ENCODE measurements at regions not wholly inside any gene's neighbourhood (a gene's known extent, or its start where the extent isn't known, plus 50 kb on each side); places are given as distances from the start of the nearest gene placed in this dataset.

- no peak for TF ChIP-seq CTCF (IDR thresholded peaks at IDR 0.05; ENCODE audit: low read depth, low read length)
- no peaks in the 10 kb centered on the region for H3K27me3 ChIP-seq (ENCODE audit: control insufficient read depth, insufficient read depth, low read length)
- no peak for DNase-seq (ENCODE audit: low read depth, low spot score)
- H3K27ac ChIP-seq (ENCODE audit: low read depth, low read length) = no peak overlapping the region
- CTCF ChIA-PET = no interaction called here
- no peak overlapping the region for H3K4me3 ChIP-seq (ENCODE audit: low read depth, low read length)
- POLR2A ChIA-PET = no interaction called here
- H3K9me3 ChIP-seq (ENCODE audit: control insufficient read depth, insufficient read depth, low read length) = no peaks in the 10 kb centered on the region; the same call in 1 of the 2 replicates
Observed at GRCh38 chr15:69860321-69860720, 237.4 kb downstream of the TLE3 start.

- H3K27ac ChIP-seq (ENCODE audit: low read depth, low read length) = no peak overlapping the region
- no peak for DNase-seq (ENCODE audit: low read depth, low spot score)
- no peak for TF ChIP-seq CTCF (IDR thresholded peaks at IDR 0.05; ENCODE audit: low read depth, low read length)
- H3K4me3 ChIP-seq (ENCODE audit: low read depth, low read length) = no peak overlapping the region
- H3K27me3 ChIP-seq (ENCODE audit: control insufficient read depth, insufficient read depth, low read length) = no peaks in the 10 kb centered on the region
- no peaks in the 10 kb centered on the region; the same call in 1 of the 2 replicates for H3K9me3 ChIP-seq (ENCODE audit: control insufficient read depth, insufficient read depth, low read length)
- CTCF ChIA-PET = no interaction called here
- POLR2A ChIA-PET = no interaction called here
Observed at GRCh38 chr15:69860921-69861320, 236.8 kb downstream of the TLE3 start.

GRCh38 chr15:69861331-69862171 lies 236.2 kb downstream of the TLE3 start:
- no peak overlapping the region for H3K27ac ChIP-seq (ENCODE audit: low read depth, low read length)
- H3K4me3 ChIP-seq (ENCODE audit: low read depth, low read length) = no peak overlapping the region
- H3K27me3 ChIP-seq (ENCODE audit: control insufficient read depth, insufficient read depth, low read length) = no peaks in the 10 kb centered on the region
- CTCF ChIA-PET = no interaction called here
- POLR2A ChIA-PET = no interaction called here
- no peak for DNase-seq (ENCODE audit: low read depth, low spot score)
- no peak for TF ChIP-seq CTCF (IDR thresholded peaks at IDR 0.05; ENCODE audit: low read depth, low read length)
- no peaks in the 10 kb centered on the region; the same call in 1 of the 2 replicates for H3K9me3 ChIP-seq (ENCODE audit: control insufficient read depth, insufficient read depth, low read length)

GRCh38 chr15:69862540-69862939 lies 235.2 kb downstream of the TLE3 start:
- Histone ChIP-seq H3K27ac (ENCODE audit: low read depth, low read length) (no peak overlapping the region), H3K4me3 (ENCODE audit: low read depth, low read length) (no peak overlapping the region), H3K9me3 (ENCODE audit: control insufficient read depth, insufficient read depth, low read length) (no peaks in the 10 kb centered on the region; the same call in 1 of the 2 replicates), H3K27me3 (ENCODE audit: control insufficient read depth, insufficient read depth, low read length) (no peaks in the 10 kb centered on the region)
- ChIA-PET POLR2A (interaction anchor here (1.1 kb wide), 1 partner anchor 36 kb away, joined by 3 read pairs; no protein-coding TSS in a partner anchor), CTCF (no interaction called here)
- DNase-seq (ENCODE audit: low read depth, low spot score) = peak; percentile 53
- TF ChIP-seq CTCF (IDR thresholded peaks at IDR 0.05; ENCODE audit: low read depth, low read length) = no peak

- no peak overlapping the region for H3K27ac ChIP-seq (ENCODE audit: low read depth, low read length)
- POLR2A ChIA-PET = interaction anchor here (1.1 kb wide), 1 partner anchor 37 kb away, joined by 3 read pairs; no protein-coding TSS in a partner anchor
- no peak for DNase-seq (ENCODE audit: low read depth, low spot score)
- CTCF ChIA-PET = no interaction called here
- H3K9me3 ChIP-seq (ENCODE audit: control insufficient read depth, insufficient read depth, low read length) = no peaks in the 10 kb centered on the region; the same call in 1 of the 2 replicates
- no peaks in the 10 kb centered on the region for H3K27me3 ChIP-seq (ENCODE audit: control insufficient read depth, insufficient read depth, low read length)
- no peak for TF ChIP-seq CTCF (IDR thresholded peaks at IDR 0.05; ENCODE audit: low read depth, low read length)
- no peak overlapping the region for H3K4me3 ChIP-seq (ENCODE audit: low read depth, low read length)
Observed at GRCh38 chr15:69863446-69863845, 234.3 kb downstream of the TLE3 start.

Measured in AG04450 (cell line).